GM23338 (cell line): ENCODE measurements at regions not wholly inside any gene's neighbourhood (a gene's known extent, or its start where the extent isn't known, plus 50 kb on each side); places are given as distances from the start of the nearest gene placed in this dataset.

Source experiments
- ATAC-seq: fragments of 200-7000 bp; cut with Tn5 transposase; 3 replicates; pipeline ENCODE4 v1.9.1; 2020
- DNase-seq: peaks from one replicate; pipeline ENCODE4 v3.0.0-alpha.2; 2015; ENCODE audit warnings: low spot score
- H2AFZ ChIP-seq: fragments of 200-600 bp; sonication (generic); 2 replicates; pipeline ENCODE4 v1.8.0; 2016; ENCODE audit warnings: antibody characterized with exemption, mild to moderate bottlenecking, moderate library complexity
- H3F3A ChIP-seq: fragments of 200-600 bp; sonication (generic); replicated peaks from 2 replicates; pipeline ENCODE4 v1.8.0; 2017; ENCODE audit warnings: antibody characterized with exemption, mixed run types, low read depth
- H3K27ac ChIP-seq: fragments of 200-600 bp; sonication (generic); 2 replicates; pipeline ENCODE4 v1.6.1; 2016; ENCODE audit warnings: low read depth
- H3K27me3 ChIP-seq: fragments of 200-600 bp; sonication (generic); 2 replicates; pipeline ENCODE4 v1.8.0; 2016; ENCODE audit warnings: mild to moderate bottlenecking, mixed run types, moderate library complexity; ENCODE audit not compliant: insufficient read depth
- H3K36me3 ChIP-seq: fragments of 200-600 bp; sonication (generic); 2 replicates; pipeline ENCODE4 v1.8.0; 2016; ENCODE audit warnings: mild to moderate bottlenecking; ENCODE audit not compliant: insufficient read depth
- H3K4me1 ChIP-seq: fragments of 200-600 bp; sonication (generic); 2 replicates; pipeline ENCODE4 v1.8.0; 2016; ENCODE audit warnings: mild to moderate bottlenecking, moderate library complexity; ENCODE audit not compliant: insufficient read depth
- H3K4me2 ChIP-seq: fragments of 200-600 bp; sonication (generic); 2 replicates; pipeline ENCODE4 v1.7.1; 2017; ENCODE audit warnings: mixed run types
- H3K4me3 ChIP-seq: fragments of 200-600 bp; sonication (generic); 2 replicates; pipeline ENCODE4 v1.6.1; 2016; ENCODE audit warnings: mixed run types
- H3K79me2 ChIP-seq: fragments of 200-600 bp; sonication (generic); replicated peaks from 2 replicates; pipeline ENCODE4 v1.8.0; 2017; ENCODE audit warnings: mild to moderate bottlenecking; ENCODE audit not compliant: insufficient read depth
- H3K9me2 ChIP-seq: fragments of 200-600 bp; sonication (generic); 2 replicates; pipeline ENCODE4 v1.8.0; 2017; ENCODE audit not compliant: insufficient read depth
- H4K20me1 ChIP-seq: fragments of 200-600 bp; sonication (generic); replicated peaks from 2 replicates; pipeline ENCODE4 v1.8.0; 2017; ENCODE audit warnings: mild to moderate bottlenecking; ENCODE audit not compliant: insufficient read depth
- H3K27ac Mint-ChIP-seq: 2 replicates; pipeline ENCODE4 v1.8.0; 2020; ENCODE audit warnings: inconsistent platforms, mild to moderate bottlenecking, moderate library complexity, mixed read lengths
- H3K27me3 Mint-ChIP-seq: 3 replicates; pipeline ENCODE4 v1.8.0; 2022; ENCODE audit warnings: low read depth, mild to moderate bottlenecking, moderate library complexity, mixed read lengths, inconsistent platforms; ENCODE audit not compliant: insufficient read depth, poor library complexity
- H3K36me3 Mint-ChIP-seq: 3 replicates; pipeline ENCODE4 v1.8.0; 2021; ENCODE audit warnings: low read depth, mild to moderate bottlenecking, inconsistent platforms, moderate library complexity, mixed read lengths
- H3K4me1 Mint-ChIP-seq: 3 replicates; pipeline ENCODE4 v1.8.0; 2020; ENCODE audit warnings: mild to moderate bottlenecking, inconsistent platforms, mixed read lengths
- H3K4me3 Mint-ChIP-seq: 3 replicates; pipeline ENCODE4 v1.8.0; 2021; ENCODE audit warnings: moderate library complexity, mild to moderate bottlenecking, inconsistent platforms, mixed read lengths
- H3K9me3 Mint-ChIP-seq: 3 replicates; pipeline ENCODE4 v1.8.0; 2020; ENCODE audit warnings: moderate library complexity, mild to moderate bottlenecking, inconsistent platforms, mixed read lengths
- CREB1 ChIP-seq: fragments of 250-450 bp; sonication (Bioruptor Pico); IDR thresholded peaks from 2 replicates; pipeline ENCODE4 v1.5.0; 2020; ENCODE audit warnings: low read depth, mild to moderate bottlenecking, moderate library complexity
- NANOG ChIP-seq: IDR thresholded peaks from 2 replicates; pipeline ENCODE4 v1.6.1; 2016; ENCODE audit warnings: antibody characterized with exemption, borderline replicate concordance
- POLR2AphosphoS5 ChIP-seq: IDR thresholded peaks from 2 replicates; pipeline ENCODE4 v1.6.1; 2016; ENCODE audit warnings: antibody characterized with exemption, low read depth
- STAT1 ChIP-seq: IDR thresholded peaks from one replicate; pipeline ENCODE4 v1.6.1; 2016; ENCODE audit warnings: antibody characterized with exemption; ENCODE audit not compliant: unreplicated experiment
- ZNF114 ChIP-seq: fragments of 250-450 bp; sonication (Bioruptor Pico); IDR thresholded peaks from 2 replicates; pipeline ENCODE4 v1.5.0; 2020; ENCODE audit warnings: mild to moderate bottlenecking, moderate library complexity
- TF ChIP-seq, protein P1 (sequence below): IDR thresholded peaks from one replicate; pipeline ENCODE4 v1.6.1; 2018; ENCODE audit warnings: antibody characterized with exemption; ENCODE audit not compliant: unreplicated experiment
- TF ChIP-seq, protein P2 (sequence below): IDR thresholded peaks from 2 replicates; pipeline ENCODE4 v1.6.1; 2016; ENCODE audit warnings: antibody characterized with exemption
- TF ChIP-seq, protein P3 (sequence below): fragments of 250-450 bp; sonication (Bioruptor Pico); IDR thresholded peaks from 2 replicates; pipeline ENCODE4 v1.5.0; 2020; ENCODE audit warnings: mild to moderate bottlenecking, moderate library complexity

DNA sequence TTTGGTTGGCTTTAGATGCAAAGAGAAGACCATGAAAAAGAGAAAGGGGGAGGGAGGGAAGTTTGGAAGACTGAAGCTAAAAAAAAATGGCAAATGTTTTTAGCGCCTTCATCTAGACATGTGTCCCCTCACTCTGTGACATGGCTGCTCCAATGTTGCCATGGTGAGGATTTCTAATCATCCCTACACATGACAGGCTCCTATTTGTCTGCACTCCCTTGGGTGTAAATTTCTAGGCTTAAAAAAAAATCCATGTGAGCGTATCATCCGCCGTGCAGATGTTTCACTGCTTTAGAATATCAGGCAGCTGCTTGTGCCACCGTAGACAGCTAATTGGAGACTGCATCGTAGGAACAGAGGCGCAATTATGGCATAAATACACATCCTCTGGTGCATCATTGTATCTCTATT is 761.1 kb upstream of the MMS22L start (continued):
- TF ChIP-seq, protein P1, sequence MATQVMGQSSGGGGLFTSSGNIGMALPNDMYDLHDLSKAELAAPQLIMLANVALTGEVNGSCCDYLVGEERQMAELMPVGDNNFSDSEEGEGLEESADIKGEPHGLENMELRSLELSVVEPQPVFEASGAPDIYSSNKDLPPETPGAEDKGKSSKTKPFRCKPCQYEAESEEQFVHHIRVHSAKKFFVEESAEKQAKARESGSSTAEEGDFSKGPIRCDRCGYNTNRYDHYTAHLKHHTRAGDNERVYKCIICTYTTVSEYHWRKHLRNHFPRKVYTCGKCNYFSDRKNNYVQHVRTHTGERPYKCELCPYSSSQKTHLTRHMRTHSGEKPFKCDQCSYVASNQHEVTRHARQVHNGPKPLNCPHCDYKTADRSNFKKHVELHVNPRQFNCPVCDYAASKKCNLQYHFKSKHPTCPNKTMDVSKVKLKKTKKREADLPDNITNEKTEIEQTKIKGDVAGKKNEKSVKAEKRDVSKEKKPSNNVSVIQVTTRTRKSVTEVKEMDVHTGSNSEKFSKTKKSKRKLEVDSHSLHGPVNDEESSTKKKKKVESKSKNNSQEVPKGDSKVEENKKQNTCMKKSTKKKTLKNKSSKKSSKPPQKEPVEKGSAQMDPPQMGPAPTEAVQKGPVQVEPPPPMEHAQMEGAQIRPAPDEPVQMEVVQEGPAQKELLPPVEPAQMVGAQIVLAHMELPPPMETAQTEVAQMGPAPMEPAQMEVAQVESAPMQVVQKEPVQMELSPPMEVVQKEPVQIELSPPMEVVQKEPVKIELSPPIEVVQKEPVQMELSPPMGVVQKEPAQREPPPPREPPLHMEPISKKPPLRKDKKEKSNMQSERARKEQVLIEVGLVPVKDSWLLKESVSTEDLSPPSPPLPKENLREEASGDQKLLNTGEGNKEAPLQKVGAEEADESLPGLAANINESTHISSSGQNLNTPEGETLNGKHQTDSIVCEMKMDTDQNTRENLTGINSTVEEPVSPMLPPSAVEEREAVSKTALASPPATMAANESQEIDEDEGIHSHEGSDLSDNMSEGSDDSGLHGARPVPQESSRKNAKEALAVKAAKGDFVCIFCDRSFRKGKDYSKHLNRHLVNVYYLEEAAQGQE, result no peak
- TF ChIP-seq, protein P2, sequence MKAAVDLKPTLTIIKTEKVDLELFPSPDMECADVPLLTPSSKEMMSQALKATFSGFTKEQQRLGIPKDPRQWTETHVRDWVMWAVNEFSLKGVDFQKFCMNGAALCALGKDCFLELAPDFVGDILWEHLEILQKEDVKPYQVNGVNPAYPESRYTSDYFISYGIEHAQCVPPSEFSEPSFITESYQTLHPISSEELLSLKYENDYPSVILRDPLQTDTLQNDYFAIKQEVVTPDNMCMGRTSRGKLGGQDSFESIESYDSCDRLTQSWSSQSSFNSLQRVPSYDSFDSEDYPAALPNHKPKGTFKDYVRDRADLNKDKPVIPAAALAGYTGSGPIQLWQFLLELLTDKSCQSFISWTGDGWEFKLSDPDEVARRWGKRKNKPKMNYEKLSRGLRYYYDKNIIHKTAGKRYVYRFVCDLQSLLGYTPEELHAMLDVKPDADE, result no peak

DNA sequence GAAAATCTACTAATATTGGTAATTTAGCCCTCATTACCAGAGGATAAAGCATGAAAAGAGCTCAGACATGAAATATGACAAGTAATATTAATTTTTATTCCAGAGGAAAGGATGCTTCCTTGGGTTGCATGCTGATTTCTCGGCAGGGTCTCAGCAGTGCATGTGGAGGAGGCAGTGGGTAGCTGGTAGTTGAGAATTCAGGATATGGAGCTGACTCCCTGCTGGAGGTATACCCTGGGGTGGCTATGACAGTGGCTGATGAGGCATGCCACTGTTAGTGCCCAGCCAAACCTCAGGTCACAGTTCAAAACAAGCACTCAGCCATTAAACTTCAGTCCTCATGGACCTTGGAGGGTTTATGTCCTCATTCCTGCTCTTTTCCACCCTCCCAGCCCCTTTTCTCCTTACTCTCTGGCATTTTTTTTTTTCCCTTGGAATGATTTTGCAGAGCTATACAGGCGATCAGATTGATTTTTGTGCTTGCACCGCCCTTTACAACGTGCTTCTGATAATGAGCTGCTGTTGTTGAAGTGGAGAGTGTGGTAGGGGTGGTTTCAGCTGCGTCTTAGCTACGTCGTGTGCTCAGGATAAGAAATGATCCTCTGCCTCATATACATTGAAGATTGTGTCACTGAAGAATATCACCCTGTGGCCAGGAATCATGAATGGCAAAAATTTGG is 761.9 kb upstream of the MMS22L start:
- Histone ChIP-seq H4K20me1 (no peaks in the 10 kb centered on the region), H3K4me2 (no peak overlapping the region), H3K4me3 (no peak overlapping the region), H3K36me3 (no peaks in the 10 kb centered on the region), H3K79me2 (no peaks in the 10 kb centered on the region), H2AFZ (peak overlapping the region; percentile 12; the same call in 1 of the 2 replicates), H3K9me2 (no peaks in the 10 kb centered on the region), H3K27me3 (no peaks in the 10 kb centered on the region), H3K27ac (peak overlapping the region; percentile 33), H3K4me1 (peaks cover 72% of the 10 kb centered on the region), H3F3A (no peaks in the 10 kb centered on the region)
- peak; percentile 37 for ATAC-seq
- no peak for DNase-seq
- H3K36me3 Mint-ChIP-seq, result no peaks in the 10 kb centered on the region; the same call in 2 of the 3 replicates
- H3K9me3 Mint-ChIP-seq, result no peaks in the 10 kb centered on the region
- peaks cover 6% of the 10 kb centered on the region for H3K27me3 Mint-ChIP-seq
- H3K27ac Mint-ChIP-seq, result peak overlapping the region; percentile 88
- no peak overlapping the region; the same call in 2 of the 3 replicates for H3K4me3 Mint-ChIP-seq
- H3K4me1 Mint-ChIP-seq, result peaks cover 73% of the 10 kb centered on the region
- TF ChIP-seq ZNF114 (no peak), STAT1 (no peak), CREB1 (CRISPR knock-in tag) (no peak), NANOG (no peak), POLR2AphosphoS5 (no peak)
- TF ChIP-seq, protein P2, result no peak
- TF ChIP-seq, protein P1, result no peak
- TF ChIP-seq, protein P3, sequence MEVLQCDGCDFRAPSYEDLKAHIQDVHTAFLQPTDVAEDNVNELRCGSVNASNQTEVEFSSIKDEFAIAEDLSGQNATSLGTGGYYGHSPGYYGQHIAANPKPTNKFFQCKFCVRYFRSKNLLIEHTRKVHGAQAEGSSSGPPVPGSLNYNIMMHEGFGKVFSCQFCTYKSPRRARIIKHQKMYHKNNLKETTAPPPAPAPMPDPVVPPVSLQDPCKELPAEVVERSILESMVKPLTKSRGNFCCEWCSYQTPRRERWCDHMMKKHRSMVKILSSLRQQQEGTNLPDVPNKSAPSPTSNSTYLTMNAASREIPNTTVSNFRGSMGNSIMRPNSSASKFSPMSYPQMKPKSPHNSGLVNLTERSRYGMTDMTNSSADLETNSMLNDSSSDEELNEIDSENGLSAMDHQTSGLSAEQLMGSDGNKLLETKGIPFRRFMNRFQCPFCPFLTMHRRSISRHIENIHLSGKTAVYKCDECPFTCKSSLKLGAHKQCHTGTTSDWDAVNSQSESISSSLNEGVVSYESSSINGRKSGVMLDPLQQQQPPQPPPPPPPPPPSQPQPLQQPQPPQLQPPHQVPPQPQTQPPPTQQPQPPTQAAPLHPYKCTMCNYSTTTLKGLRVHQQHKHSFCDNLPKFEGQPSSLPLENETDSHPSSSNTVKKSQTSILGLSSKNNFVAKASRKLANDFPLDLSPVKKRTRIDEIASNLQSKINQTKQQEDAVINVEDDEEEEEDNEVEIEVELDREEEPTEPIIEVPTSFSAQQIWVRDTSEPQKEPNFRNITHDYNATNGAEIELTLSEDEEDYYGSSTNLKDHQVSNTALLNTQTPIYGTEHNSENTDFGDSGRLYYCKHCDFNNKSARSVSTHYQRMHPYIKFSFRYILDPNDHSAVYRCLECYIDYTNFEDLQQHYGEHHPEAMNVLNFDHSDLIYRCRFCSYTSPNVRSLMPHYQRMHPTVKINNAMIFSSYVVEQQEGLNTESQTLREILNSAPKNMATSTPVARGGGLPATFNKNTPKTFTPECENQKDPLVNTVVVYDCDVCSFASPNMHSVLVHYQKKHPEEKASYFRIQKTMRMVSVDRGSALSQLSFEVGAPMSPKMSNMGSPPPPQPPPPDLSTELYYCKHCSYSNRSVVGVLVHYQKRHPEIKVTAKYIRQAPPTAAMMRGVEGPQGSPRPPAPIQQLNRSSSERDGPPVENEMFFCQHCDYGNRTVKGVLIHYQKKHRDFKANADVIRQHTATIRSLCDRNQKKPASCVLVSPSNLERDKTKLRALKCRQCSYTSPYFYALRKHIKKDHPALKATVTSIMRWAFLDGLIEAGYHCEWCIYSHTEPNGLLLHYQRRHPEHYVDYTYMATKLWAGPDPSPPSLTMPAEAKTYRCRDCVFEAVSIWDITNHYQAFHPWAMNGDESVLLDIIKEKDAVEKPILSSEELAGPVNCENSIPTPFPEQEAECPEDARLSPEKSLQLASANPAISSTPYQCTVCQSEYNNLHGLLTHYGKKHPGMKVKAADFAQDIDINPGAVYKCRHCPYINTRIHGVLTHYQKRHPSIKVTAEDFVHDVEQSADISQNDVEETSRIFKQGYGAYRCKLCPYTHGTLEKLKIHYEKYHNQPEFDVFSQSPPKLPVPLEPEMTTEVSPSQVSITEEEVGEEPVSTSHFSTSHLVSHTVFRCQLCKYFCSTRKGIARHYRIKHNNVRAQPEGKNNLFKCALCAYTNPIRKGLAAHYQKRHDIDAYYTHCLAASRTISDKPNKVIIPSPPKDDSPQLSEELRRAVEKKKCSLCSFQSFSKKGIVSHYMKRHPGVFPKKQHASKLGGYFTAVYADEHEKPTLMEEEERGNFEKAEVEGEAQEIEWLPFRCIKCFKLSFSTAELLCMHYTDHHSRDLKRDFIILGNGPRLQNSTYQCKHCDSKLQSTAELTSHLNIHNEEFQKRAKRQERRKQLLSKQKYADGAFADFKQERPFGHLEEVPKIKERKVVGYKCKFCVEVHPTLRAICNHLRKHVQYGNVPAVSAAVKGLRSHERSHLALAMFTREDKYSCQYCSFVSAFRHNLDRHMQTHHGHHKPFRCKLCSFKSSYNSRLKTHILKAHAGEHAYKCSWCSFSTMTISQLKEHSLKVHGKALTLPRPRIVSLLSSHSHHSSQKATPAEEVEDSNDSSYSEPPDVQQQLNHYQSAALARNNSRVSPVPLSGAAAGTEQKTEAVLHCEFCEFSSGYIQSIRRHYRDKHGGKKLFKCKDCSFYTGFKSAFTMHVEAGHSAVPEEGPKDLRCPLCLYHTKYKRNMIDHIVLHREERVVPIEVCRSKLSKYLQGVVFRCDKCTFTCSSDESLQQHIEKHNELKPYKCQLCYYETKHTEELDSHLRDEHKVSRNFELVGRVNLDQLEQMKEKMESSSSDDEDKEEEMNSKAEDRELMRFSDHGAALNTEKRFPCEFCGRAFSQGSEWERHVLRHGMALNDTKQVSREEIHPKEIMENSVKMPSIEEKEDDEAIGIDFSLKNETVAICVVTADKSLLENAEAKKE (CRISPR knock-in tag), result no peak
